PC-9 (cell line): ENCODE measurements at regions not wholly inside any gene's neighbourhood (a gene's known extent, or its start where the extent isn't known, plus 50 kb on each side); places are given as distances from the start of the nearest gene placed in this dataset.

Experiments used
- BruUV-seq: library from RNA; stranded (reverse); fragments of 400-500 nt; replicated peaks from 2 replicates; lab custom pipeline; 2021; lab: Mats Ljungman, UMichigan
- CTCF ChIA-PET: fragments of 300-600 bp; sonication (Branson Sonifier 250); formaldehyde crosslinking; loops from one replicate; lab custom pipeline; 2022; ENCODE audit warnings: antibody characterized with exemption; lab: Charles Lee
- POLR2A ChIA-PET: fragments of 300-600 bp; sonication (Branson Sonifier 250); formaldehyde crosslinking; loops from one replicate; lab custom pipeline; 2022; ENCODE audit warnings: antibody characterized with exemption; ENCODE audit not compliant: unreplicated experiment; lab: Charles Lee
- DNase-seq, 2 experiments: peaks; one replicate each; pipeline versions ENCODE4 v3.0.0 to v3.0.0-alpha.2; 2015 to 2022; ENCODE audit warnings: mixed read lengths in 1 of 2
- H2AFZ ChIP-seq: fragments of 200-600 bp; sonication (generic); 2 replicates; pipeline ENCODE4 v1.8.1; 2017; ENCODE audit warnings: antibody characterized with exemption
- H3F3A ChIP-seq: fragments of 200-600 bp; sonication (generic); 2 replicates; pipeline ENCODE4 v1.8.1; 2017; ENCODE audit warnings: antibody characterized with exemption, mild to moderate bottlenecking, low read depth; ENCODE audit not compliant: insufficient read depth
- H3K27ac ChIP-seq: fragments of 200-600 bp; sonication (generic); 2 replicates; pipeline ENCODE4 v1.6.1; 2016; ENCODE audit warnings: mixed run types
- H3K27me3 ChIP-seq: fragments of 200-600 bp; sonication (generic); 2 replicates; pipeline ENCODE4 v1.6.1; 2016; ENCODE audit warnings: low read depth, mixed run types; ENCODE audit not compliant: insufficient read depth
- H3K36me3 ChIP-seq: fragments of 200-600 bp; sonication (generic); 2 replicates; pipeline ENCODE4 v1.6.1; 2016; ENCODE audit warnings: low read depth, mixed run types
- H3K4me1 ChIP-seq: fragments of 200-600 bp; sonication (generic); replicated peaks from 2 replicates; pipeline ENCODE4 v1.6.1; 2016; ENCODE audit warnings: mixed run types; ENCODE audit not compliant: insufficient read depth
- H3K4me2 ChIP-seq: fragments of 200-600 bp; sonication (generic); 2 replicates; pipeline ENCODE4 v1.6.1; 2017; ENCODE audit warnings: mixed run types
- H3K4me3 ChIP-seq: fragments of 200-600 bp; sonication (generic); 2 replicates; pipeline ENCODE4 v1.6.1; 2016; ENCODE audit warnings: mixed run types
- H3K79me2 ChIP-seq: fragments of 200-600 bp; sonication (generic); 2 replicates; pipeline ENCODE4 v1.6.1; 2017; ENCODE audit warnings: low read depth, mixed run types
- H3K9me2 ChIP-seq: fragments of 200-600 bp; sonication (generic); 2 replicates; pipeline ENCODE4 v1.8.1; 2017; ENCODE audit warnings: mild to moderate bottlenecking; ENCODE audit not compliant: insufficient read depth
- H3K9me3 ChIP-seq: fragments of 200-600 bp; sonication (generic); 2 replicates; pipeline ENCODE4 v1.8.1; 2016; ENCODE audit warnings: low read depth; ENCODE audit not compliant: insufficient read depth
- H4K20me1 ChIP-seq: fragments of 200-600 bp; sonication (generic); 2 replicates; pipeline ENCODE4 v1.8.1; 2017; ENCODE audit not compliant: insufficient read depth
- CTCF ChIP-seq: fragments of 200-600 bp; sonication (generic); conservative IDR thresholded peaks from 2 replicates; pipeline ENCODE4 v1.6.1; 2017; ENCODE audit warnings: mixed run types, antibody characterized with exemption, mild to moderate bottlenecking, moderate library complexity
- EZH2 ChIP-seq: fragments of 200-600 bp; sonication (generic); IDR thresholded peaks from 2 replicates; pipeline ENCODE4 v1.8.0; 2017; ENCODE audit warnings: antibody characterized with exemption, low read depth
- intact Hi-C: fragments of 100-400 bp; cut with micrococcal nuclease; formaldehyde crosslinking; loops from one replicate; pipeline ENCODE4 v1.10.0; 2022; ENCODE audit not compliant: unreplicated experiment

- Histone ChIP-seq H3K9me3 (no peaks in the 10 kb centered on the region), H4K20me1 (no peaks in the 10 kb centered on the region), H3K36me3 (no peaks in the 10 kb centered on the region), H3K4me2 (no peak overlapping the region), H3K27me3 (no peaks in the 10 kb centered on the region), H3K79me2 (no peaks in the 10 kb centered on the region), H3K9me2 (no peaks in the 10 kb centered on the region), H3K4me1 (no peaks in the 10 kb centered on the region), H2AFZ (no peak overlapping the region), H3K4me3 (no peak overlapping the region), H3F3A (no peaks in the 10 kb centered on the region), H3K27ac (no peak overlapping the region)
- intact Hi-C loops, result no loop called here
- no peak for TF ChIP-seq CTCF
- TF ChIP-seq EZH2, result no peak
- BruUV-seq, result no TSS peak
- POLR2A ChIA-PET, result no interaction called here
- CTCF ChIA-PET, result no interaction called here
- no peak for DNase-seq
Measured at GRCh38 chrX:98029861-98030260, 1146.2 kb downstream of the RPA4 start.

DNA sequence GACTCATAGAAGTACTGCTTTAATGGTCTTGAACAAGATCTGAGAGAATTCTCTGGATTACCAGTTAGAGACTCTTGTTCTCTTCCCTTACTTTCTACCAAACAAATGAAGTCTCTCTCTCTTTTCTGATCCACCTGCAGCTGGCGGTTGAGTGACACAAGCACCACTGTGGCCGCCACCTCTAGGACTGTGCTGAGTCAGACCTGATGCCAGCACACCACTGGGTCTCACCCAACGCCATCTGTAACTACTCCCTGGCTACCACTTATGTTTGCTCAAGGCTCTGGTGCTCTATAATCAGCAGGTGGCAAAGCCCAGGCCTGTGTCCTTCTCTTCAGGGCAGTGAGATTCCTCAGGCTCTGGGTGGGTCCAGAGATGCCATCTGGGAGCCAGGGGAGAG lies 1173.5 kb downstream of the RPA4 start:
- Histone ChIP-seq H3K4me2 (no peak overlapping the region), H3K9me2 (no peaks in the 10 kb centered on the region), H3K27ac (no peak overlapping the region), H3K9me3 (no peaks in the 10 kb centered on the region), H4K20me1 (no peaks in the 10 kb centered on the region), H3K27me3 (no peaks in the 10 kb centered on the region), H3K79me2 (no peaks in the 10 kb centered on the region), H2AFZ (no peak overlapping the region), H3K36me3 (no peaks in the 10 kb centered on the region), H3K4me1 (no peaks in the 10 kb centered on the region), H3K4me3 (no peak overlapping the region), H3F3A (no peaks in the 10 kb centered on the region)
- no TSS peak for BruUV-seq
- intact Hi-C loops, result no loop called here
- ChIA-PET CTCF (no interaction called here), POLR2A (no interaction called here)
- DNase-seq, result no peak
- no peak for TF ChIP-seq EZH2
- TF ChIP-seq CTCF, result no peak

- POLR2A ChIA-PET, result no interaction called here
- Histone ChIP-seq H3K4me3 (no peak overlapping the region), H4K20me1 (no peaks in the 10 kb centered on the region), H3K79me2 (no peaks in the 10 kb centered on the region), H3K4me1 (no peaks in the 10 kb centered on the region), H3F3A (no peaks in the 10 kb centered on the region), H3K27ac (no peak overlapping the region), H2AFZ (no peak overlapping the region), H3K27me3 (no peaks in the 10 kb centered on the region), H3K4me2 (no peak overlapping the region), H3K36me3 (no peaks in the 10 kb centered on the region), H3K9me3 (no peaks in the 10 kb centered on the region), H3K9me2 (no peaks in the 10 kb centered on the region)
- no peak for TF ChIP-seq CTCF
- TF ChIP-seq EZH2, result no peak
- no TSS peak for BruUV-seq
- no peak for DNase-seq
- CTCF ChIA-PET, result no interaction called here
- intact Hi-C loops, result no loop called here
Measured at GRCh38 chrX:98065151-98065550, 1181.4 kb downstream of the RPA4 start.
